ENCODE measurements at regions not wholly inside any gene's neighbourhood (a gene's known extent, or its start where the extent isn't known, plus 50 kb on each side); places are given as distances from the start of the nearest gene placed in this dataset.

GRCh38 chr2:122816803-122817202, 1061.4 kb downstream of the TSN start:
- Histone ChIP-seq H3K36me3 (ENCODE audit: control insufficient read depth, insufficient read depth, low read length, severe bottlenecking) (no peaks in the 10 kb centered on the region), H3K9ac (ENCODE audit: low read length) (no peak overlapping the region)
- DNase-seq (ENCODE audit: low read depth) = no peak

GRCh38 chr2:122822319-122822718, 1066.9 kb downstream of the TSN start:
- Histone ChIP-seq H3K27me3 (replicated peaks; ENCODE audit: control insufficient read depth, insufficient read depth, low read length) (no peaks in the 10 kb centered on the region), H3K9ac (ENCODE audit: low read length) (no peak overlapping the region), H3K4me3 (ENCODE audit: low read length) (no peak overlapping the region), H3K36me3 (ENCODE audit: control insufficient read depth, insufficient read depth, low read length, severe bottlenecking) (no peaks in the 10 kb centered on the region), H3K9me3 (ENCODE audit: control insufficient read depth, low read length) (no peaks in the 10 kb centered on the region), H3K4me1 (ENCODE audit: control insufficient read depth, insufficient read depth, low read length) (no peaks in the 10 kb centered on the region)
- no peak for DNase-seq (ENCODE audit: low read depth)

More at GRCh38 chr2:122816803-122817202, 1061.4 kb downstream of the TSN start:
- H3K27me3 ChIP-seq (replicated peaks; ENCODE audit: control insufficient read depth, insufficient read depth, low read length) = no peaks in the 10 kb centered on the region
- no peaks in the 10 kb centered on the region for H3K4me1 ChIP-seq (ENCODE audit: control insufficient read depth, insufficient read depth, low read length)
- H3K4me3 ChIP-seq (ENCODE audit: low read length) = no peak overlapping the region
- H3K9me3 ChIP-seq (ENCODE audit: control insufficient read depth, low read length) = no peaks in the 10 kb centered on the region

- Histone ChIP-seq H3K27me3 (replicated peaks; ENCODE audit: control insufficient read depth, insufficient read depth, low read length) (no peaks in the 10 kb centered on the region), H3K4me3 (ENCODE audit: low read length) (no peak overlapping the region), H3K9me3 (ENCODE audit: control insufficient read depth, low read length) (no peaks in the 10 kb centered on the region), H3K9ac (ENCODE audit: low read length) (no peak overlapping the region), H3K36me3 (ENCODE audit: control insufficient read depth, insufficient read depth, low read length, severe bottlenecking) (no peaks in the 10 kb centered on the region), H3K4me1 (ENCODE audit: control insufficient read depth, insufficient read depth, low read length) (no peaks in the 10 kb centered on the region)
- no peak for DNase-seq (ENCODE audit: low read depth)
Measured at GRCh38 chr2:122830157-122830556, 1074.7 kb downstream of the TSN start.

- no peak overlapping the region for H3K4me3 ChIP-seq (ENCODE audit: low read length)
- H3K36me3 ChIP-seq (ENCODE audit: control insufficient read depth, insufficient read depth, low read length, severe bottlenecking) = no peaks in the 10 kb centered on the region
- H3K27me3 ChIP-seq (replicated peaks; ENCODE audit: control insufficient read depth, insufficient read depth, low read length) = no peaks in the 10 kb centered on the region
- no peaks in the 10 kb centered on the region for H3K9me3 ChIP-seq (ENCODE audit: control insufficient read depth, low read length)
- no peak overlapping the region for H3K9ac ChIP-seq (ENCODE audit: low read length)
- H3K4me1 ChIP-seq (ENCODE audit: control insufficient read depth, insufficient read depth, low read length) = no peaks in the 10 kb centered on the region
- no peak for DNase-seq (ENCODE audit: low read depth)
Measured at GRCh38 chr2:122831649-122832048, 1076.2 kb downstream of the TSN start.

GRCh38 chr2:122843503-122843902, 1088.1 kb downstream of the TSN start:
- Histone ChIP-seq H3K36me3 (ENCODE audit: control insufficient read depth, insufficient read depth, low read length, severe bottlenecking) (no peaks in the 10 kb centered on the region), H3K4me1 (ENCODE audit: control insufficient read depth, insufficient read depth, low read length) (no peaks in the 10 kb centered on the region), H3K9me3 (ENCODE audit: control insufficient read depth, low read length) (no peaks in the 10 kb centered on the region), H3K4me3 (ENCODE audit: low read length) (no peak overlapping the region), H3K27me3 (replicated peaks; ENCODE audit: control insufficient read depth, insufficient read depth, low read length) (no peaks in the 10 kb centered on the region), H3K9ac (ENCODE audit: low read length) (no peak overlapping the region)
- no peak for DNase-seq (ENCODE audit: low read depth)

- H3K9ac ChIP-seq (ENCODE audit: low read length) = no peak overlapping the region
- H3K4me1 ChIP-seq (ENCODE audit: control insufficient read depth, insufficient read depth, low read length) = no peaks in the 10 kb centered on the region
- H3K4me3 ChIP-seq (ENCODE audit: low read length) = no peak overlapping the region
- no peak for DNase-seq (ENCODE audit: low read depth)
- no peaks in the 10 kb centered on the region for H3K9me3 ChIP-seq (ENCODE audit: control insufficient read depth, low read length)
- no peaks in the 10 kb centered on the region for H3K27me3 ChIP-seq (replicated peaks; ENCODE audit: control insufficient read depth, insufficient read depth, low read length)
- H3K36me3 ChIP-seq (ENCODE audit: control insufficient read depth, insufficient read depth, low read length, severe bottlenecking) = no peaks in the 10 kb centered on the region
Measured at GRCh38 chr2:122851161-122851560, 1095.7 kb downstream of the TSN start.

GRCh38 chr2:122851972-122852531, 1096.6 kb downstream of the TSN start:
- no peaks in the 10 kb centered on the region for H3K9me3 ChIP-seq (ENCODE audit: control insufficient read depth, low read length)
- no peaks in the 10 kb centered on the region for H3K27me3 ChIP-seq (replicated peaks; ENCODE audit: control insufficient read depth, insufficient read depth, low read length)
- DNase-seq (ENCODE audit: low read depth) = no peak
- H3K36me3 ChIP-seq (ENCODE audit: control insufficient read depth, insufficient read depth, low read length, severe bottlenecking) = no peaks in the 10 kb centered on the region
- no peaks in the 10 kb centered on the region for H3K4me1 ChIP-seq (ENCODE audit: control insufficient read depth, insufficient read depth, low read length)
- H3K9ac ChIP-seq (ENCODE audit: low read length) = no peak overlapping the region
- no peak overlapping the region for H3K4me3 ChIP-seq (ENCODE audit: low read length)

GRCh38 chr2:122856696-122857095, 1101.2 kb downstream of the TSN start:
- H3K36me3 ChIP-seq (ENCODE audit: control insufficient read depth, insufficient read depth, low read length, severe bottlenecking) = no peaks in the 10 kb centered on the region
- no peak overlapping the region for H3K4me3 ChIP-seq (ENCODE audit: low read length)
- DNase-seq (ENCODE audit: low read depth) = no peak
- H3K9me3 ChIP-seq (ENCODE audit: control insufficient read depth, low read length) = no peaks in the 10 kb centered on the region
- no peaks in the 10 kb centered on the region for H3K27me3 ChIP-seq (replicated peaks; ENCODE audit: control insufficient read depth, insufficient read depth, low read length)
- no peak overlapping the region for H3K9ac ChIP-seq (ENCODE audit: low read length)
- H3K4me1 ChIP-seq (ENCODE audit: control insufficient read depth, insufficient read depth, low read length) = no peaks in the 10 kb centered on the region

- Histone ChIP-seq H3K36me3 (ENCODE audit: control insufficient read depth, insufficient read depth, low read length, severe bottlenecking) (no peaks in the 10 kb centered on the region), H3K4me3 (ENCODE audit: low read length) (no peak overlapping the region), H3K4me1 (ENCODE audit: control insufficient read depth, insufficient read depth, low read length) (no peaks in the 10 kb centered on the region), H3K27me3 (replicated peaks; ENCODE audit: control insufficient read depth, insufficient read depth, low read length) (no peaks in the 10 kb centered on the region), H3K9me3 (ENCODE audit: control insufficient read depth, low read length) (no peaks in the 10 kb centered on the region), H3K9ac (ENCODE audit: low read length) (no peak overlapping the region)
- no peak for DNase-seq (ENCODE audit: low read depth)
Measured at GRCh38 chr2:122858075-122858702, 1102.7 kb downstream of the TSN start.

GRCh38 chr2:122858813-122859212, 1103.4 kb downstream of the TSN start:
- DNase-seq (ENCODE audit: low read depth) = no peak
- Histone ChIP-seq H3K27me3 (replicated peaks; ENCODE audit: control insufficient read depth, insufficient read depth, low read length) (no peaks in the 10 kb centered on the region), H3K9ac (ENCODE audit: low read length) (no peak overlapping the region), H3K9me3 (ENCODE audit: control insufficient read depth, low read length) (no peaks in the 10 kb centered on the region), H3K4me3 (ENCODE audit: low read length) (no peak overlapping the region), H3K36me3 (ENCODE audit: control insufficient read depth, insufficient read depth, low read length, severe bottlenecking) (no peaks in the 10 kb centered on the region), H3K4me1 (ENCODE audit: control insufficient read depth, insufficient read depth, low read length) (no peaks in the 10 kb centered on the region)

- H3K27me3 ChIP-seq (replicated peaks; ENCODE audit: control insufficient read depth, insufficient read depth, low read length) = no peaks in the 10 kb centered on the region
- no peaks in the 10 kb centered on the region for H3K36me3 ChIP-seq (ENCODE audit: control insufficient read depth, insufficient read depth, low read length, severe bottlenecking)
- no peaks in the 10 kb centered on the region for H3K9me3 ChIP-seq (ENCODE audit: control insufficient read depth, low read length)
- H3K4me1 ChIP-seq (ENCODE audit: control insufficient read depth, insufficient read depth, low read length) = no peaks in the 10 kb centered on the region
- DNase-seq (ENCODE audit: low read depth) = no peak
- no peak overlapping the region for H3K9ac ChIP-seq (ENCODE audit: low read length)
- no peak overlapping the region for H3K4me3 ChIP-seq (ENCODE audit: low read length)
Measured at GRCh38 chr2:122859260-122859659, 1103.8 kb downstream of the TSN start.

GRCh38 chr2:122863532-122863931, 1108.1 kb downstream of the TSN start:
- Histone ChIP-seq H3K4me1 (ENCODE audit: control insufficient read depth, insufficient read depth, low read length) (no peaks in the 10 kb centered on the region), H3K36me3 (ENCODE audit: control insufficient read depth, insufficient read depth, low read length, severe bottlenecking) (no peaks in the 10 kb centered on the region), H3K27me3 (replicated peaks; ENCODE audit: control insufficient read depth, insufficient read depth, low read length) (no peaks in the 10 kb centered on the region), H3K4me3 (ENCODE audit: low read length) (no peak overlapping the region), H3K9ac (ENCODE audit: low read length) (no peak overlapping the region), H3K9me3 (ENCODE audit: control insufficient read depth, low read length) (no peaks in the 10 kb centered on the region)
- DNase-seq (ENCODE audit: low read depth) = no peak
